ENCODE measurements at regions not wholly inside any gene's neighbourhood (a gene's known extent, or its start where the extent isn't known, plus 50 kb on each side); places are given as distances from the start of the nearest gene placed in this dataset.

DNA sequence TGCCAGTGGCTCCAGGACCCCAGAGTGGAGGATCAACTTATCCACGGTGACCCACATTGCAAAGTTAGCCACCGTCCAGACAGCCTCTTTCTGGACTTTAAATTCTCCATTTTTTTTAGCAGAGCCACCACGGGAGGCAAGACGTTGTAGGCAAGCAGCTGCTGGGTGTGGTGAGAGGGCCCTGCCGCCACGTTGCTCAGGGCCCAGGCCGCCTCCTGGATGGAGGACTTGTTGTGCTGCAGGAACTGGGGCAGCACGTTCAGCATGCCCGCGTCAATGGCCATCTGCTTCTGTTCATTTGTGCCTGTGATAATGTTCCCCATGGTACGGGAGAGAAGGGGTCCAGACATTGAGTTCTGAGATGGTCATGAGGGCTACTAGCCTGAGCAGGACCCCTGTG lies 114.3 kb upstream of the POC5 start:
- TF ChIP-seq ZNF366 (tag by site-specific recombination; conservative IDR thresholded peaks at IDR 0.05): no peak
- TF ChIP-seq, protein P1, sequence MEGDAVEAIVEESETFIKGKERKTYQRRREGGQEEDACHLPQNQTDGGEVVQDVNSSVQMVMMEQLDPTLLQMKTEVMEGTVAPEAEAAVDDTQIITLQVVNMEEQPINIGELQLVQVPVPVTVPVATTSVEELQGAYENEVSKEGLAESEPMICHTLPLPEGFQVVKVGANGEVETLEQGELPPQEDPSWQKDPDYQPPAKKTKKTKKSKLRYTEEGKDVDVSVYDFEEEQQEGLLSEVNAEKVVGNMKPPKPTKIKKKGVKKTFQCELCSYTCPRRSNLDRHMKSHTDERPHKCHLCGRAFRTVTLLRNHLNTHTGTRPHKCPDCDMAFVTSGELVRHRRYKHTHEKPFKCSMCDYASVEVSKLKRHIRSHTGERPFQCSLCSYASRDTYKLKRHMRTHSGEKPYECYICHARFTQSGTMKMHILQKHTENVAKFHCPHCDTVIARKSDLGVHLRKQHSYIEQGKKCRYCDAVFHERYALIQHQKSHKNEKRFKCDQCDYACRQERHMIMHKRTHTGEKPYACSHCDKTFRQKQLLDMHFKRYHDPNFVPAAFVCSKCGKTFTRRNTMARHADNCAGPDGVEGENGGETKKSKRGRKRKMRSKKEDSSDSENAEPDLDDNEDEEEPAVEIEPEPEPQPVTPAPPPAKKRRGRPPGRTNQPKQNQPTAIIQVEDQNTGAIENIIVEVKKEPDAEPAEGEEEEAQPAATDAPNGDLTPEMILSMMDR (tag by site-specific recombination; IDR thresholded peaks at IDR 0.05): no peak
- no peak for TF ChIP-seq EGR2 (tag by site-specific recombination; IDR thresholded peaks at IDR 0.05; ENCODE audit: low read depth)
- TF ChIP-seq, protein P2, sequence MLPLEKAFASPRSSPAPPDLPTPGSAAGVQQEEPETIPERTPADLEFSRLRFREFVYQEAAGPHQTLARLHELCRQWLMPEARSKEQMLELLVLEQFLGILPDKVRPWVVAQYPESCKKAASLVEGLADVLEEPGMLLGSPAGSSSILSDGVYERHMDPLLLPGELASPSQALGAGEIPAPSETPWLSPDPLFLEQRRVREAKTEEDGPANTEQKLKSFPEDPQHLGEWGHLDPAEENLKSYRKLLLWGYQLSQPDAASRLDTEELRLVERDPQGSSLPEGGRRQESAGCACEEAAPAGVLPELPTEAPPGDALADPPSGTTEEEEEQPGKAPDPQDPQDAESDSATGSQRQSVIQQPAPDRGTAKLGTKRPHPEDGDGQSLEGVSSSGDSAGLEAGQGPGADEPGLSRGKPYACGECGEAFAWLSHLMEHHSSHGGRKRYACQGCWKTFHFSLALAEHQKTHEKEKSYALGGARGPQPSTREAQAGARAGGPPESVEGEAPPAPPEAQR (tag by site-specific recombination; IDR thresholded peaks at IDR 0.05): no peak
- TF ChIP-seq OSR2 (tag by site-specific recombination; IDR thresholded peaks at IDR 0.05): no peak
- TF ChIP-seq ZBTB8A (tag by site-specific recombination; IDR thresholded peaks at IDR 0.05): no peak
- TF ChIP-seq, protein P3, sequence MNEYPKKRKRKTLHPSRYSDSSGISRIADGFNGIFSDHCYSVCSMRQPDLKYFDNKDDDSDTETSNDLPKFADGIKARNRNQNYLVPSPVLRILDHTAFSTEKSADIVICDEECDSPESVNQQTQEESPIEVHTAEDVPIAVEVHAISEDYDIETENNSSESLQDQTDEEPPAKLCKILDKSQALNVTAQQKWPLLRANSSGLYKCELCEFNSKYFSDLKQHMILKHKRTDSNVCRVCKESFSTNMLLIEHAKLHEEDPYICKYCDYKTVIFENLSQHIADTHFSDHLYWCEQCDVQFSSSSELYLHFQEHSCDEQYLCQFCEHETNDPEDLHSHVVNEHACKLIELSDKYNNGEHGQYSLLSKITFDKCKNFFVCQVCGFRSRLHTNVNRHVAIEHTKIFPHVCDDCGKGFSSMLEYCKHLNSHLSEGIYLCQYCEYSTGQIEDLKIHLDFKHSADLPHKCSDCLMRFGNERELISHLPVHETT (tag by site-specific recombination; IDR thresholded peaks at IDR 0.05): no peak
- no peak for TF ChIP-seq ZNF274 (IDR thresholded peaks at IDR 0.05; ENCODE audit: low read length)
- no peak for TF ChIP-seq ZNF274 (tag by site-specific recombination; IDR thresholded peaks at IDR 0.05; ENCODE audit: borderline replicate concordance)
- TF ChIP-seq, protein P4, sequence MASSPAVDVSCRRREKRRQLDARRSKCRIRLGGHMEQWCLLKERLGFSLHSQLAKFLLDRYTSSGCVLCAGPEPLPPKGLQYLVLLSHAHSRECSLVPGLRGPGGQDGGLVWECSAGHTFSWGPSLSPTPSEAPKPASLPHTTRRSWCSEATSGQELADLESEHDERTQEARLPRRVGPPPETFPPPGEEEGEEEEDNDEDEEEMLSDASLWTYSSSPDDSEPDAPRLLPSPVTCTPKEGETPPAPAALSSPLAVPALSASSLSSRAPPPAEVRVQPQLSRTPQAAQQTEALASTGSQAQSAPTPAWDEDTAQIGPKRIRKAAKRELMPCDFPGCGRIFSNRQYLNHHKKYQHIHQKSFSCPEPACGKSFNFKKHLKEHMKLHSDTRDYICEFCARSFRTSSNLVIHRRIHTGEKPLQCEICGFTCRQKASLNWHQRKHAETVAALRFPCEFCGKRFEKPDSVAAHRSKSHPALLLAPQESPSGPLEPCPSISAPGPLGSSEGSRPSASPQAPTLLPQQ (tag by site-specific recombination; IDR thresholded peaks at IDR 0.05): no peak
- TF ChIP-seq, protein P5, sequence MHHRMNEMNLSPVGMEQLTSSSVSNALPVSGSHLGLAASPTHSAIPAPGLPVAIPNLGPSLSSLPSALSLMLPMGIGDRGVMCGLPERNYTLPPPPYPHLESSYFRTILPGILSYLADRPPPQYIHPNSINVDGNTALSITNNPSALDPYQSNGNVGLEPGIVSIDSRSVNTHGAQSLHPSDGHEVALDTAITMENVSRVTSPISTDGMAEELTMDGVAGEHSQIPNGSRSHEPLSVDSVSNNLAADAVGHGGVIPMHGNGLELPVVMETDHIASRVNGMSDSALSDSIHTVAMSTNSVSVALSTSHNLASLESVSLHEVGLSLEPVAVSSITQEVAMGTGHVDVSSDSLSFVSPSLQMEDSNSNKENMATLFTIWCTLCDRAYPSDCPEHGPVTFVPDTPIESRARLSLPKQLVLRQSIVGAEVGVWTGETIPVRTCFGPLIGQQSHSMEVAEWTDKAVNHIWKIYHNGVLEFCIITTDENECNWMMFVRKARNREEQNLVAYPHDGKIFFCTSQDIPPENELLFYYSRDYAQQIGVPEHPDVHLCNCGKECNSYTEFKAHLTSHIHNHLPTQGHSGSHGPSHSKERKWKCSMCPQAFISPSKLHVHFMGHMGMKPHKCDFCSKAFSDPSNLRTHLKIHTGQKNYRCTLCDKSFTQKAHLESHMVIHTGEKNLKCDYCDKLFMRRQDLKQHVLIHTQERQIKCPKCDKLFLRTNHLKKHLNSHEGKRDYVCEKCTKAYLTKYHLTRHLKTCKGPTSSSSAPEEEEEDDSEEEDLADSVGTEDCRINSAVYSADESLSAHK (tag by site-specific recombination; IDR thresholded peaks at IDR 0.05): no peak
- TF ChIP-seq, protein P6, sequence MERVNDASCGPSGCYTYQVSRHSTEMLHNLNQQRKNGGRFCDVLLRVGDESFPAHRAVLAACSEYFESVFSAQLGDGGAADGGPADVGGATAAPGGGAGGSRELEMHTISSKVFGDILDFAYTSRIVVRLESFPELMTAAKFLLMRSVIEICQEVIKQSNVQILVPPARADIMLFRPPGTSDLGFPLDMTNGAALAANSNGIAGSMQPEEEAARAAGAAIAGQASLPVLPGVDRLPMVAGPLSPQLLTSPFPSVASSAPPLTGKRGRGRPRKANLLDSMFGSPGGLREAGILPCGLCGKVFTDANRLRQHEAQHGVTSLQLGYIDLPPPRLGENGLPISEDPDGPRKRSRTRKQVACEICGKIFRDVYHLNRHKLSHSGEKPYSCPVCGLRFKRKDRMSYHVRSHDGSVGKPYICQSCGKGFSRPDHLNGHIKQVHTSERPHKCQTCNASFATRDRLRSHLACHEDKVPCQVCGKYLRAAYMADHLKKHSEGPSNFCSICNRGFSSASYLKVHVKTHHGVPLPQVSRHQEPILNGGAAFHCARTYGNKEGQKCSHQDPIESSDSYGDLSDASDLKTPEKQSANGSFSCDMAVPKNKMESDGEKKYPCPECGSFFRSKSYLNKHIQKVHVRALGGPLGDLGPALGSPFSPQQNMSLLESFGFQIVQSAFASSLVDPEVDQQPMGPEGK (tag by site-specific recombination; IDR thresholded peaks at IDR 0.05): no peak
- no peak for TF ChIP-seq ZNF544 (tag by site-specific recombination; IDR thresholded peaks at IDR 0.05)
